IMR-90 (cell line): ENCODE measurements at regions not wholly inside any gene's neighbourhood (a gene's known extent, or its start where the extent isn't known, plus 50 kb on each side); places are given as distances from the start of the nearest gene placed in this dataset.

Experiments
- ATAC-seq: fragments of 200-7000 bp; cut with Tn5 transposase; 2 replicates; pipeline ENCODE4 v1.9.1; 2020; ENCODE audit warnings: low read depth, mild to moderate bottlenecking, moderate library complexity
- BruUV-seq: library from RNA; stranded (reverse); fragments of 400-500 nt; replicated peaks from 2 replicates; lab custom pipeline; 2021; lab: Mats Ljungman, UMichigan
- CTCF ChIA-PET: fragments of 300-600 bp; formaldehyde crosslinking; extraction: SDS; loops from one replicate; lab custom pipeline; 2021; ENCODE audit warnings: antibody characterized with exemption; lab: Yijun Ruan, JAX
- POLR2A ChIA-PET: fragments of 300-600 bp; sonication (Branson Sonifier 250); formaldehyde crosslinking; loops from one replicate; lab custom pipeline; 2022; ENCODE audit warnings: antibody characterized with exemption; ENCODE audit not compliant: unreplicated experiment; lab: Charles Lee
- DNase-seq: peaks from one replicate; pipeline ENCODE4 v3.0.0; 2013
- H2AFZ ChIP-seq: replicated peaks from 2 replicates; pipeline ENCODE3; 2013; ENCODE audit warnings: low read length, mild to moderate bottlenecking; ENCODE audit not compliant: poor library complexity
- H2AK5ac ChIP-seq: 2 replicates; pipeline ENCODE4 v1.6.1; 2013; ENCODE audit warnings: low read depth, low read length, inconsistent platforms
- H2AK9ac ChIP-seq: replicated peaks from 2 replicates; pipeline ENCODE3; 2013; ENCODE audit warnings: mild to moderate bottlenecking, low read depth, low read length, moderate library complexity; ENCODE audit not compliant: poor library complexity
- H2BK120ac ChIP-seq: 2 replicates; pipeline ENCODE4 v1.6.1; 2013; ENCODE audit warnings: low read depth, low read length, inconsistent platforms
- H2BK15ac ChIP-seq: 3 replicates; pipeline ENCODE4 v1.6.1; 2013; ENCODE audit warnings: low read depth, low read length, inconsistent platforms
- H2BK20ac ChIP-seq: 2 replicates; pipeline ENCODE4 v1.6.1; 2013; ENCODE audit warnings: low read depth, mild to moderate bottlenecking, inconsistent platforms, low read length, moderate library complexity
- H2BK5ac ChIP-seq: 2 replicates; pipeline ENCODE4 v1.6.1; 2013; ENCODE audit warnings: mild to moderate bottlenecking, low read depth, low read length, inconsistent platforms; ENCODE audit not compliant: poor library complexity, severe bottlenecking
- H3K14ac ChIP-seq: replicated peaks from 2 replicates; pipeline ENCODE4 v1.6.1; 2013; ENCODE audit warnings: low read depth, low read length, inconsistent platforms
- H3K18ac ChIP-seq: 2 replicates; pipeline ENCODE4 v1.6.1; 2013; ENCODE audit warnings: low read depth, low read length, control low read depth
- H3K23ac ChIP-seq: 2 replicates; pipeline ENCODE4 v1.6.1; 2013; ENCODE audit warnings: low read depth, low read length, inconsistent platforms
- H3K27ac ChIP-seq: 2 replicates; pipeline ENCODE4 v1.5.1; 2013; ENCODE audit warnings: mild to moderate bottlenecking, control low read depth, low read length; ENCODE audit not compliant: insufficient read depth
- H3K27me3 ChIP-seq: 2 replicates; pipeline ENCODE4 v1.6.1; 2013; ENCODE audit warnings: low read length; ENCODE audit not compliant: control insufficient read depth, insufficient read depth
- H3K36me3 ChIP-seq: 2 replicates; pipeline ENCODE4 v1.6.1; 2013; ENCODE audit warnings: low read length, mixed read lengths; ENCODE audit not compliant: control insufficient read depth, insufficient read depth
- H3K4ac ChIP-seq: 2 replicates; pipeline ENCODE4 v1.6.1; 2013; ENCODE audit warnings: low read depth, low read length, inconsistent platforms
- H3K4me1 ChIP-seq: 2 replicates; pipeline ENCODE4 v1.6.1; 2013; ENCODE audit warnings: low read length, mixed read lengths; ENCODE audit not compliant: control insufficient read depth, insufficient read depth
- H3K4me2 ChIP-seq: 2 replicates; pipeline ENCODE4 v1.6.1; 2013; ENCODE audit warnings: low read depth, mild to moderate bottlenecking, control low read depth, low read length, moderate library complexity
- H3K4me3 ChIP-seq: 2 replicates; pipeline ENCODE4 v1.5.1; 2013; ENCODE audit warnings: low read depth, mild to moderate bottlenecking, control low read depth, low read length, moderate library complexity; ENCODE audit not compliant: insufficient read depth
- H3K56ac ChIP-seq: 2 replicates; pipeline ENCODE4 v1.6.1; 2013; ENCODE audit warnings: low read length, inconsistent platforms; ENCODE audit not compliant: insufficient read depth; ENCODE audit errors: extremely low read depth
- H3K79me1 ChIP-seq, 2 experiments: 2 replicates each; pipeline ENCODE4 v1.6.1; 2013; ENCODE audit warnings: low read length in 2 of 2, inconsistent platforms in 1 of 2, low read depth in 1 of 2
- H3K9ac ChIP-seq: 2 replicates; pipeline ENCODE4 v1.6.1; 2013; ENCODE audit warnings: low read depth, low read length, control low read depth
- H3K9me1 ChIP-seq: 2 replicates; pipeline ENCODE4 v1.6.1; 2013; ENCODE audit warnings: low read length, inconsistent platforms; ENCODE audit not compliant: insufficient read depth
- H3K9me3 ChIP-seq: 2 replicates; pipeline ENCODE4 v1.6.1; 2013; ENCODE audit warnings: low read length; ENCODE audit not compliant: control insufficient read depth, insufficient read depth
- H4K20me1 ChIP-seq: 2 replicates; pipeline ENCODE4 v1.6.1; 2013; ENCODE audit warnings: low read length, inconsistent platforms; ENCODE audit not compliant: insufficient read depth
- H4K5ac ChIP-seq: 2 replicates; pipeline ENCODE4 v1.6.1; 2013; ENCODE audit warnings: mild to moderate bottlenecking, low read depth, low read length, control low read depth
- H4K8ac ChIP-seq, 2 experiments: 2 replicates each; pipeline ENCODE4 v1.6.1; 2013; ENCODE audit warnings: low read depth in 2 of 2, low read length in 2 of 2, control low read depth in 1 of 2, inconsistent platforms in 1 of 2
- H4K91ac ChIP-seq: 2 replicates; pipeline ENCODE4 v1.6.1; 2013; ENCODE audit warnings: low read depth, low read length, inconsistent platforms; ENCODE audit not compliant: insufficient read depth
- BHLHE40 ChIP-seq: fragments of 150-350 bp; IDR thresholded peaks from 2 replicates; pipeline ENCODE4 v1.6.1; 2016; ENCODE audit warnings: mild to moderate bottlenecking, low read depth, low read length
- CEBPB ChIP-seq: IDR thresholded peaks from 2 replicates; pipeline ENCODE4 v1.6.1; 2012; ENCODE audit warnings: low read depth, low read length, improper control_type of control experiment
- CHD1 ChIP-seq: IDR thresholded peaks from 2 replicates; pipeline ENCODE4 v1.6.1; 2012; ENCODE audit warnings: low read depth, low read length, improper control_type of control experiment
- FOS ChIP-seq: fragments of 150-350 bp; IDR thresholded peaks from 2 replicates; pipeline ENCODE4 v1.6.1; 2016; ENCODE audit warnings: low read depth, low read length
- MAFK ChIP-seq: IDR thresholded peaks from 2 replicates; pipeline ENCODE4 v1.6.1; 2012; ENCODE audit warnings: low read depth, low read length, improper control_type of control experiment
- MAZ ChIP-seq: IDR thresholded peaks from 2 replicates; pipeline ENCODE4 v1.6.1; 2012; ENCODE audit warnings: low read depth, mild to moderate bottlenecking, low read length, improper control_type of control experiment, moderate library complexity, borderline replicate concordance
- NFE2L2 ChIP-seq: fragments of 150-350 bp; IDR thresholded peaks from 2 replicates; pipeline ENCODE4 v1.6.1; 2016; ENCODE audit warnings: low read depth, mild to moderate bottlenecking, low read length
- POLR2A ChIP-seq: IDR thresholded peaks from 2 replicates; pipeline ENCODE4 v1.6.1; 2012; ENCODE audit warnings: mild to moderate bottlenecking, low read depth, low read length
- RAD21 ChIP-seq: IDR thresholded peaks from 2 replicates; pipeline ENCODE4 v1.6.1; 2012; ENCODE audit warnings: low read length, improper control_type of control experiment
- RFX5 ChIP-seq: IDR thresholded peaks from 2 replicates; pipeline ENCODE4 v1.8.0; 2012; ENCODE audit warnings: low read depth, mild to moderate bottlenecking, low read length, moderate library complexity
- WGBS, 2 experiments: methylation state at CpG; one replicate each; pipeline versions ENCODE4 v1.1.5 to v1.1.7; 2013; ENCODE audit warnings: missing lambda C conversion rate in 2 of 2; ENCODE audit not compliant: insufficient read length in 1 of 2; ENCODE audit errors: extremely low coverage in 2 of 2; 5-methylcytosine and 5-hydroxymethylcytosine counted together
- dilution Hi-C: fragments of 300-500 bp; cut with HindIII; formaldehyde crosslinking; loops from one replicate; pipeline ENCODE4 v1.14.3; 2018; ENCODE audit warnings: low sequenced_read_pairs; ENCODE audit not compliant: unreplicated experiment
- in situ Hi-C: fragments of 300-500 bp; cut with MboI; formaldehyde crosslinking; loops from 3 replicates; pipeline ENCODE4 v1.14.3; 2019; ENCODE audit warnings: low sequenced_read_pairs, inconsistent platforms, mixed read lengths
- intact Hi-C: fragments of 100-400 bp; cut with micrococcal nuclease; formaldehyde crosslinking; loops from 2 replicates; pipeline ENCODE4 v1.10.0; 2022
- TF ChIP-seq, protein P1 (sequence below): fragments of 150-350 bp; IDR thresholded peaks from 2 replicates; pipeline ENCODE4 v1.6.1; 2016; ENCODE audit warnings: low read depth, mild to moderate bottlenecking, low read length, moderate library complexity, borderline replicate concordance

GRCh38 chr10:57743711-57744110, 524.0 kb downstream of the IPMK start:
- H3K4ac ChIP-seq = no peak overlapping the region
- DNase-seq = no peak
- H3K18ac ChIP-seq = no peak overlapping the region
- no peaks in the 10 kb centered on the region for H3K27me3 ChIP-seq
- no peaks in the 10 kb centered on the region for H3K9me1 ChIP-seq
- H2BK5ac ChIP-seq = no peak overlapping the region
- no peaks in the 10 kb centered on the region for H3K36me3 ChIP-seq
- no CpG with 5 or more reads among the region's 1 CpG for WGBS, 2 experiments
- H3K56ac ChIP-seq = no peak overlapping the region
- no TSS peak for BruUV-seq
- H4K91ac ChIP-seq = no peak overlapping the region
- H3K9ac ChIP-seq = no peak overlapping the region
- no peak overlapping the region for H3K4me3 ChIP-seq
- H2AFZ ChIP-seq = no peak overlapping the region
- no peak overlapping the region for H3K23ac ChIP-seq
- no peak overlapping the region for H4K8ac ChIP-seq
- no peak overlapping the region for H3K27ac ChIP-seq
- H3K9me3 ChIP-seq = no peaks in the 10 kb centered on the region
- H3K4me1 ChIP-seq = no peaks in the 10 kb centered on the region
- no peak overlapping the region for H2BK15ac ChIP-seq
- H3K14ac ChIP-seq = no peak overlapping the region
- TF ChIP-seq CEBPB (no peak), FOS (no peak), NFE2L2 (no peak), MAFK (no peak), MAZ (no peak), CHD1 (no peak), RAD21 (no peak), RFX5 (no peak), BHLHE40 (no peak), POLR2A (no peak)
- TF ChIP-seq, protein P1, sequence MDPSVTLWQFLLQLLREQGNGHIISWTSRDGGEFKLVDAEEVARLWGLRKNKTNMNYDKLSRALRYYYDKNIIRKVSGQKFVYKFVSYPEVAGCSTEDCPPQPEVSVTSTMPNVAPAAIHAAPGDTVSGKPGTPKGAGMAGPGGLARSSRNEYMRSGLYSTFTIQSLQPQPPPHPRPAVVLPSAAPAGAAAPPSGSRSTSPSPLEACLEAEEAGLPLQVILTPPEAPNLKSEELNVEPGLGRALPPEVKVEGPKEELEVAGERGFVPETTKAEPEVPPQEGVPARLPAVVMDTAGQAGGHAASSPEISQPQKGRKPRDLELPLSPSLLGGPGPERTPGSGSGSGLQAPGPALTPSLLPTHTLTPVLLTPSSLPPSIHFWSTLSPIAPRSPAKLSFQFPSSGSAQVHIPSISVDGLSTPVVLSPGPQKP = no peak
- H4K5ac ChIP-seq = no peak overlapping the region
- no peak overlapping the region for H2AK5ac ChIP-seq
- no peaks in the 10 kb centered on the region for H4K20me1 ChIP-seq
- no peak overlapping the region for H3K4me2 ChIP-seq
- H3K79me1 ChIP-seq = no peaks in the 10 kb centered on the region
- CTCF ChIA-PET = interaction anchor here (1.3 kb wide), 1 partner anchor 16 kb away, joined by 3 read pairs; no protein-coding TSS in a partner anchor
- intact Hi-C loops = no loop called here
- no peak overlapping the region for H2BK120ac ChIP-seq
- POLR2A ChIA-PET = no interaction called here
- H2AK9ac ChIP-seq = no peak overlapping the region
- dilution Hi-C loops = no loop called here
- H2BK20ac ChIP-seq = no peak overlapping the region
- ATAC-seq = no peak
- in situ Hi-C loops = no loop called here
